Heart right ventricle (tissue), 16 donors: ENCODE measurements at regions not wholly inside any gene's neighbourhood (a gene's known extent, or its start where the extent isn't known, plus 50 kb on each side); places are given as distances from the start of the nearest gene placed in this dataset.

Source experiments
- ATAC-seq, 8 donors: fragments of 200-7000 bp; cut with Tn5 transposase; one replicate each; pipeline ENCODE4 v1.9.1; 2020; ENCODE audit warnings: mild to moderate bottlenecking in 8 of 8, moderate library complexity in 8 of 8, moderate number of reproducible peaks in 1 of 8
- DNase-seq, 2 donors: peaks; one replicate each; pipeline ENCODE4 v3.0.0-alpha.2; 2020
- H3K27ac ChIP-seq, 10 donors: fragments of 200-600 bp; sonication (generic) in 2 of 10; one replicate each; pipeline versions ENCODE4 v1.5.0 to v1.8.0; 2020 to 2022; ENCODE audit warnings: mild to moderate bottlenecking in 3 of 10
- H3K27me3 ChIP-seq, 7 donors: fragments of 200-600 bp; one replicate each; pipeline ENCODE4 v1.8.0; 2021 to 2022; ENCODE audit warnings: mild to moderate bottlenecking in 2 of 7
- H3K36me3 ChIP-seq, 9 donors: fragments of 200-600 bp; sonication (generic) in 1 of 9; one replicate each; pipeline versions ENCODE4 v1.5.0 to v1.8.0; 2020 to 2022; ENCODE audit warnings: mild to moderate bottlenecking in 2 of 9
- H3K4me1 ChIP-seq, 9 donors: fragments of 200-600 bp; sonication (generic) in 1 of 9; one replicate each; pipeline versions ENCODE4 v1.5.0 to v1.8.0; 2020 to 2022; ENCODE audit warnings: mild to moderate bottlenecking in 4 of 9
- H3K4me3 ChIP-seq, 10 donors: fragments of 200-600 bp; sonication (generic) in 2 of 10; one replicate each; pipeline versions ENCODE4 v1.5.0 to v1.8.0; 2020 to 2022; ENCODE audit warnings: mild to moderate bottlenecking in 7 of 10, moderate library complexity in 2 of 10
- H3K9me3 ChIP-seq, 11 donors: fragments of 200-600 bp in 10 of 11; sonication (generic) in 2 of 11; one replicate each; pipeline versions ENCODE4 v1.5.0 to v1.8.0; 2013 to 2022; ENCODE audit warnings: mild to moderate bottlenecking in 2 of 11, control low read depth in 1 of 11, moderate library complexity in 1 of 11
- WGBS, 2 donors: extraction: QIAGEN DNeasy Blood & Tissue Kit; methylation state at CpG; one replicate each; pipeline ENCODE4 v1.1.7; 2013; ENCODE audit warnings: inconsistent platforms in 1 of 2; 5-methylcytosine and 5-hydroxymethylcytosine counted together
- intact Hi-C, 10 donors: fragments of 100-400 bp; cut with DNase I; formaldehyde crosslinking; loops; one replicate each; pipeline versions ENCODE4 v1.11.1 to v1.14.2; 2022
- TF ChIP-seq, protein P1 (sequence below), 9 donors: fragments of 200-600 bp; sonication (generic) in 2 of 9; IDR thresholded peaks; one replicate each; pipeline versions ENCODE4 v1.5.0 to v1.8.0; 2021 to 2022; ENCODE audit warnings: antibody characterized with exemption in 9 of 9, mild to moderate bottlenecking in 5 of 9, moderate library complexity in 1 of 9
- donor health status: Arrhythmogenic right ventricular cardiomyopathy.
- donor health status: ischemic (EF 13 %, LVEDD 7.1; RV severe dilation, severe dysfunction).
- donor health status: healthy with polysubstance abuse.
- donor health status: DM: no; HTN: yes; CAD: no.
- donor health status: DM: no; HTN: no; CAD: no.
- donor health status: ischemic (EF 25% LVEDD 6.9; RV normal size, moderate dysfunction).
- donor health status: ischemic (EF 25% LVEDD 5.7; RV mildly dilated, moderate dysfunction).
- donor health status: healthy.
- donor health status: DM: yes; HTN: yes; CAD: no.
- donor health status: Ischemic cardiomyopathy.
- donor health status: ischemic (EF 35%, LVEDD 5.7; RV mildly dilated, moderate dysfunction).
- donor health status: nonischemic (EF 11% LVEDD 7.7; RV severe dilation, severe dysfunction).
- donor health status: DM: yes; HTN: yes; CAD: no.
- donor health status: PGD.
- donor health status: ischemic (EF 29% LVEDD 5.4; RV normal size, mild dysfunction).
- donor health status: nonischemic (EF 23%, LVEDD 6.1; RV moderate dilation, normal function).

- no peak overlapping the region for H3K4me3 ChIP-seq
- no peak overlapping the region for H3K27ac ChIP-seq
- intact Hi-C loops = loop anchor here in 9 of 10 donors (5.0 to 10.0 kb wide), 5 partner anchors 148 to 375 kb away; no protein-coding TSS in a partner anchor
- H3K27me3 ChIP-seq = no peaks in the 10 kb centered on the region
- WGBS, 2 donors = 85 to 90% methylated on average over 10 of the region's 10 CpGs
- no peaks in the 10 kb centered on the region for H3K36me3 ChIP-seq
- H3K4me1 ChIP-seq = peaks cover 0 to 26% (median 7%) of the 10 kb centered on the region in 9 donors
- DNase-seq (no peak), ATAC-seq (no peak)
- no peaks in the 10 kb centered on the region for H3K9me3 ChIP-seq
- TF ChIP-seq, protein P1, sequence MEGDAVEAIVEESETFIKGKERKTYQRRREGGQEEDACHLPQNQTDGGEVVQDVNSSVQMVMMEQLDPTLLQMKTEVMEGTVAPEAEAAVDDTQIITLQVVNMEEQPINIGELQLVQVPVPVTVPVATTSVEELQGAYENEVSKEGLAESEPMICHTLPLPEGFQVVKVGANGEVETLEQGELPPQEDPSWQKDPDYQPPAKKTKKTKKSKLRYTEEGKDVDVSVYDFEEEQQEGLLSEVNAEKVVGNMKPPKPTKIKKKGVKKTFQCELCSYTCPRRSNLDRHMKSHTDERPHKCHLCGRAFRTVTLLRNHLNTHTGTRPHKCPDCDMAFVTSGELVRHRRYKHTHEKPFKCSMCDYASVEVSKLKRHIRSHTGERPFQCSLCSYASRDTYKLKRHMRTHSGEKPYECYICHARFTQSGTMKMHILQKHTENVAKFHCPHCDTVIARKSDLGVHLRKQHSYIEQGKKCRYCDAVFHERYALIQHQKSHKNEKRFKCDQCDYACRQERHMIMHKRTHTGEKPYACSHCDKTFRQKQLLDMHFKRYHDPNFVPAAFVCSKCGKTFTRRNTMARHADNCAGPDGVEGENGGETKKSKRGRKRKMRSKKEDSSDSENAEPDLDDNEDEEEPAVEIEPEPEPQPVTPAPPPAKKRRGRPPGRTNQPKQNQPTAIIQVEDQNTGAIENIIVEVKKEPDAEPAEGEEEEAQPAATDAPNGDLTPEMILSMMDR (IDR thresholded peaks at IDR 0.05) = no peak
Measured at GRCh38 chr9:759983-760736, 81.3 kb upstream of the DMRT1 start.

DNA sequence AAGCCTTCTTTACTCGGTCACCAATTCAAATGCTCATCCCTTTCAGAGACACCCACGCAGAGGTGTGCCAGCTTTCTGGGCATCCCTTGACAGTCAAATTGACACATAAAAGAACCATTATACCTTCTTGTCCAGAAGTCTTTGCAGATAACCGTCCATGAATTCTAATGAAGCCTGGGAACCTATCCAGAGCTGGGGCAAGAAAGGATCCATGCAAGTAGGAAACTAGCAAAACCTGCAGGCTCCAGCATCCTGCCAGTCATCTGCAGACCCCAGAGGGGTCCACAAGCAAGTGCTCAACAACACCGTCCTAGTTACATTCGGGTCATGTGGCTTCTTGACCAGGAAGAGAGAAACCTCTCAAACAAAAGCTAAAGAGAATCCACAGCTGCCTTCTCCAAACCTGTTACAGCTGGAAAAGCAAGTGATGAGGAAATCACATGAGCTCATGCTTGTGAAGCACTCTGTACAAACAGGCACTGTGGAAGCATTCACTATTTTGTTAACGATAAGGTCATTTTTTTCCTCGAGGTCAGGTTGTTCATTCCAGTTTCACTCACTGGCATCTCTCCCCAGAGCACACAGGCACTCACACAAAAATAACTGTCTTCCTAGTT, 80.2 kb upstream of the DMRT1 start:
- Histone ChIP-seq H3K4me3 (no peak overlapping the region), H3K4me1 (peaks cover 0 to 19% (median 0%) of the 10 kb centered on the region in 9 donors), H3K36me3 (no peaks in the 10 kb centered on the region), H3K9me3 (no peaks in the 10 kb centered on the region), H3K27me3 (no peaks in the 10 kb centered on the region), H3K27ac (no peak overlapping the region)
- TF ChIP-seq, protein P1 (IDR thresholded peaks at IDR 0.05) = no peak
- intact Hi-C loops = loop anchor here in 9 of 10 donors (5.0 to 10.0 kb wide), 5 partner anchors 149 to 376 kb away; no protein-coding TSS in a partner anchor
- no peak for DNase-seq
- WGBS, 2 donors = 59 to 71% methylated on average over 7 of the region's 7 CpGs
- no peak for ATAC-seq

- TF ChIP-seq, protein P1 (IDR thresholded peaks at IDR 0.05) = no peak
- 81 to 90% methylated on average over 13 of the region's 13 CpGs for WGBS, 2 donors
- Histone ChIP-seq H3K9me3 (no peaks in the 10 kb centered on the region), H3K36me3 (no peaks in the 10 kb centered on the region), H3K4me1 (peaks cover 0 to 19% (median 0%) of the 10 kb centered on the region in 9 donors), H3K27ac (no peak overlapping the region), H3K4me3 (no peak overlapping the region), H3K27me3 (peaks cover 0 to 7% (median 0%) of the 10 kb centered on the region in 7 donors)
- no peak for DNase-seq
- no peak for ATAC-seq
- intact Hi-C loops = loop anchor here in 9 of 10 donors (5.0 to 10.0 kb wide), 5 partner anchors 150 to 377 kb away; no protein-coding TSS in a partner anchor
Measured at GRCh38 chr9:761793-762560, 79.5 kb upstream of the DMRT1 start.

- Histone ChIP-seq H3K27me3 (peaks cover 0 to 12% (median 0%) of the 10 kb centered on the region in 7 donors), H3K4me1 (peaks cover 0 to 15% (median 0%) of the 10 kb centered on the region in 9 donors), H3K9me3 (no peaks in the 10 kb centered on the region), H3K27ac (no peak overlapping the region), H3K4me3 (peak overlapping the region in 5 of 10 donors; percentile 10 to 41 (median 29)), H3K36me3 (no peaks in the 10 kb centered on the region)
- DNase-seq = no peak
- intact Hi-C loops = loop anchor here (1.0 to 10.0 kb wide), 9 partner anchors 149 to 379 kb away; no protein-coding TSS in a partner anchor
- ATAC-seq = no peak
- TF ChIP-seq, protein P1 (IDR thresholded peaks at IDR 0.05) = no peak
- WGBS, 2 donors = 75 to 79% methylated on average over 6 of the region's 6 CpGs
Measured at GRCh38 chr9:763692-764091, 77.8 kb upstream of the DMRT1 start.
